DMS79 (cell line): ENCODE measurements at regions not wholly inside any gene's neighbourhood (a gene's known extent, or its start where the extent isn't known, plus 50 kb on each side); places are given as distances from the start of the nearest gene placed in this dataset.
A peak's percentile ranks its signal among the peaks of the same experiment; 100 is the strongest.

ENCODE experiments used
- DNase-seq: peaks from one replicate; lab custom pipeline; 2025; lab: John Stamatoyannopoulos, UW

DNA sequence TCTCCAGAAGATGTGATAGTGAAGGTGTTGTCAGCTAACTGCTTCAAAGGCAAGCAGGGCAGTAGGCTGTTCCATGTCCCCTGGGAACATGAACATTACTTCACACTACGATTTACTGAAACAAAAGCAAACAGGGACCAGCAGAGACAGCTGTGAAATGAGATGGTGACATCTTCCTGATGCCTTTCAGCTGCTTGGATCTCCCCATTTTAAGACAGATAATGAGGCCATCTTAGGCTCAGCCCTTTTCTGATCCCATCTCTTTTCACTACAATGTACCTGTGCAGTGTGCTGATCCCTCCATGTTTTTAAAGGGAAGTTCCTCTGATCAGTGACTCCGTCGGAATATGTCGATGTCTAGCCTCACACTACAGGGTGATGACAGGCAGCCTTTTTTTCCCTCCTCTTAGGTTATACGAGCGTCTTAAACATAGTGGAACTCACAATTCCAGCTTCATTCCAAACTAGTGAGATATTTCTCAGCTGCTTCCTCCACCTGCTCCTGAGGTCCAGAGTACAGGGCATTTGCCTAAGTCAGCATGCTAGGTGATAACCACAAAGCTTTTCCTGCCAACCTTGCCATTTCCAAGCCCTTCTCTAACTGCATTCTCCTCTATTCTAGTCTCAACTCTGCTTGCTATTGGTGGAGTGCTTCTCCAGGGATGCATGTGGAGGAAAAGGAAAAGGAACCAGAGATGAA, 87.6 kb upstream of the EGLN3 start:
- DNase-seq = no peak

DNA sequence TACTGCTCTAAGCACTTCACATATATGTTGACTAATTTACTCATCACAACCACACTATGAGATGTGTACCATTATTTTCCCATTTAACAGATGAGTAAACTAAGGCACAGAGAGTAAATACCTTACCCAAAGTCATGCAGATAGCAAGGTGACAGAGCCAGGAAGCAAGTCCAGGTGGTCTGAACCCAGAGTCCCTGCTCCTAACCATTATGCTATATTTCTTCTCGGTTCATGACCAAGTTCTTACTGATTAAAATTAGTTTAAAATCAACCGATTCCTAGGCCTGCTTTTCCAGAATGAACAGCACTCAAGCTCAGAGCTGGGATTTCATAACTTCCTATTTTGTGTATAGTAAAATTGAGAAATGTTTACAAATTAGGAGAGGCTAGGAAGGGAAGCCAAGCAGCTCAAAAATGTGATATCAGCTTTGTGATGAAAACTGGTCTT, 85.5 kb upstream of the EGLN3 start:
- no peak for DNase-seq

DNA sequence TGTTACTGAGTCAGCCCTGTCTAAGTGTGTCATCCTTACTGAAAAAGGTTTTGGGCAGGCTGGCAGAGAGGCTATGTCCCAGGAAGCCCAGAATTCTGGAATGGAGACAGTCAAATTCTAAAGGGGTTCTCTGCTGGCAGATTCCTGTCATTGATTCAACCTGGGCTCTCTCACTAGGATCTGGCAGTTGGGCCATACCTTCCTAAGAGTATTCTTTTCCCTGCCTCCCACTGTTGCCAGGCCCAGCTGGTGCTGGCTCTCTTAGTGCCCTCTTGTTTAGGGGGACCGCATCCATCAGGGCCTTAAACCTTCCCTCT, 85.0 kb upstream of the EGLN3 start:
- no peak for DNase-seq

DNA sequence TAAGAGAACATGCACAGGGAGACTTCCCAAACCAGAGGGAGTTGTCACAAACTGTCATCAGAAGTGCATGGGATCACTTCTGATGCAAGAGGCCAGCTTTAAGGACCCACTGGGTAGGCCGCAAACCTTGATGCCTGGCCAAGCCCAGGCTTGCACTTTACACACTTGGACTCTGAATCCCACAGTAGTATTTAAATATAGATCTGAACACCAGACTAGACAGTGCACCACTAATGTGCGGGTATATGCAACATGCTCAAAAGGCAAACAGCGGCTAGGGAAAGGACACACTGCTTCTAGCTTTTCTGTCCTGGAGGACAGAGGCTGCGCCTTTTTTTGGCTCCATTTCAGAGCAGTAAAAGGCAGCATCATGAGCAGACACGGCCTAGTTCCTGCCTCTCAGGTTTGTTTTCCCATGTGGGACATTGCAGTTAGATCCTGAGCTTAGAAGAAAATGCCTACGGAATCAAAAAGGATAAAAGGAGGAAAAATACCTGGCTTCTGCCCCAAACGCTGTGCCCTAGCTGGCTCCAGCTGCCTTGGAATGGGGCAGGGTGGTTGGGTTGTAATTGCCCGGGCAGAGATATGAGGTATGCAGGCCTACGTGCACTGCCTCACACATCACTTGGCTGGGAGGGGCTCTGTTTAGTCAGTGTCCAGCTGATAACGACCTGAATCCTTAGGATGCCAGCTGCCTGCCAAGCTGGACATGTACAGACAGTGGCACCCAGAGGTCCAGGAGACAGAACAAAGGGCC, 84.5 kb upstream of the EGLN3 start:
- DNase-seq = no peak

DNA sequence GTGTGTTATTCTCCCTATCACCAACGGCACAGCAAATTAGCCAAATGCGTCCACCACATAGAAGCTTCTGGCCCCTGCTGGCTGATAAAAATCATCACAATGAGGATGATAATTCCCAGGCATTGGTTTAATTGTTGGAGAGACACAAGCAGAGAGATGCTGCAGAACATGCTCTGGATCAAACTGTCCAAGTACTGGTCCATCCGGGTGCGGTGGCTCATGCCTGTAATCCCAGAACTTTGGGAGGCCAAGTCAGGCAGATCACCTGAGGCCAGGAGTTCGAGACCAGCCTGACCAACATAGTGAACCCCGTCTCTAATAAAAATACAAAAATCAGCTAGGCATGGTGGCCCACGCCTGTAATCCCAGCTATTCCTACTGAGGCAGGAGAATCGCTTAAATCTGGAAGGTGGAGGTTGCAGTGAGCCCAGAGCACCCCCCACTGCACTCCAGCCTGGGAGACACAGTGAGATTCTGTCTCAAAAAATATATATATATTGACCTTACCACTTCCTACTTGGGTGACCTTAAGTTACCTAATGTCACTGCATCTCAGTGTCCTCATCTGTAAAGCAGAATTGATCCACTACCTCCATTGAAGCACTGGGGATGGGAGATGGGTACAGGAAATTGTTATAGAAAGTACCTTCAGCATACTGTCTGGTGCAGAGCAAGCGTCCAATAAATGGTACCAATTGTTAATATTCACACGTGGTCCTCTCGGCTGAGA, 83.7 kb upstream of the EGLN3 start:
- DNase-seq = no peak

DNA sequence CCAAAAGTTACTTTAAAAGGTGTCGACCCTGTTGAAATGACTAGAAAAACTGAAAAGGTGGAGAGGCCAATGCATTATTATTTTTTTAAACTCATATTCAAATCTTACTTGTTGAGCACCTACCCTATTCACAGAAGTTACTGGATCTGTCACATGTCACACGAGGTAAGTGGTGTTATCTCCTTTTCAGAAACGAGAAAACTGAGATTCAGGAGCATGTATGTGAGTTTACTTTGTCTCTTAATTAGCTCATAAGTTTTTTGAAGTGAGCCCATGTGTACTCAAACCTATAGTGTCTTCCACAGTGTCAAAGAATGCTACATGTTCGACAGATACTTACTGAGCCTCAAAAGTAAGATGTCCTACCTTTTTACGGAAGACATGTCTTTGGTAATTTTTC, 81.8 kb upstream of the EGLN3 start:
- DNase-seq = no peak

DNA sequence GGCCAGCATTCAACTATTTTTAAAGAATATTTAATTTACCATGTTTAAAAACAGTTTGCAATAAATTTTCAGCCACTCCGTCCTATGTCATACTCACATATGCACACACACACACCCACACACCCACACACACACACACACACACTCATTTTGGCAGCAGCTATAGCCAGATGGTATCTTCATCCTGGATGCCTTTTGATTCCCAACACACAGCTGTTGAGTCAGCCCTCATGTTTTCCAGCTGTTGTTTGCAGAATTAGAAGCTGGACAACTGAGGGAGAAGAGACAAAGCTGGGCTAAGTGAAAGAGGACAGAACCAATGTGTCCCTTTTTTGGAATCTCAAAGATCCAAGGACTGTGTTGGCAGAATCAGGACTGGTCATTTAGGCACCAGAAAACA, 80.0 kb upstream of the EGLN3 start:
- DNase-seq = no peak

DNA sequence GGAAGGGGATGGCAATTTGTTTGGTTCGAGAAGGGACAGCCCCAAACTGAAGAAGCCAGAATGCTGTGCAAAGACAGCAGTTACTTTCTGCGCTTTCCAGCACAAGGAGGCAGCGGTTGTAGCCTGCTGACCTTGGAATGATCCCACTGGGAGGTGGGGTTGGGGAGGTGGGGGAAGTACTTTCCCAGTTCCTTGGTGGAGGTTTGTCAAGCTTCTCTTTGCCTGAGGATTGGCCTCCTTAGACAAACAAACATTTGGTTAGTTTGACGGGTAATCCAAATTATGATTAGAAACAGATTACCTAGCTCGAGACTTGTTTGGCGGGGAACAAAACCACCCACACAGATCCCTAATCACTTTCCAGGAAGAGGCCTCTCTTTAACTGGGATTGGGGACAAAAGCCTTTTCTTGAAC, 79.1 kb upstream of the EGLN3 start:
- no peak for DNase-seq

DNA sequence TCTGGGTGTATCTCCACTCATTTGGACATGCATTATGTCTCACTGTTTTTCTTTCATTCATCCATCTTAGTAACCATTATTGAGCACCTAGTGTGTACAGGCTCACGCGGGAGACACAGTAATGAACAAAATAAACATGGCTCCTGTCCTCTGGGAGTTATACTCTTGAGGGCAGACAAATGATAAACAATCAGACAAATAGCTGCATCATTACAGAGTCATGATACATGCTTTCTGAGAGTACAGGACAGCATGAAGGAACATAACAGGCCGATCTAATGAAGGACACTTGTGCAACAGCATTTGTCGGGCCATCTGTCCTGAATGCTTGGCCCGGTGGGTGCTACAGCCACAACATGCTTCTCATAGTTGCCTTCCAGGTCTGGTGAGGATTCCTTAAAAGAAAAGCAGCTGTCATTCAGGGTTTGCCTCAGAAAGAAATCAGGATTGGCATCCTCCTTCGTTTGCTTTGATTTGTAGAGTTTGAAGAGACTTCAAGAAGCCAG, 77.2 kb upstream of the EGLN3 start:
- no peak for DNase-seq

DNA sequence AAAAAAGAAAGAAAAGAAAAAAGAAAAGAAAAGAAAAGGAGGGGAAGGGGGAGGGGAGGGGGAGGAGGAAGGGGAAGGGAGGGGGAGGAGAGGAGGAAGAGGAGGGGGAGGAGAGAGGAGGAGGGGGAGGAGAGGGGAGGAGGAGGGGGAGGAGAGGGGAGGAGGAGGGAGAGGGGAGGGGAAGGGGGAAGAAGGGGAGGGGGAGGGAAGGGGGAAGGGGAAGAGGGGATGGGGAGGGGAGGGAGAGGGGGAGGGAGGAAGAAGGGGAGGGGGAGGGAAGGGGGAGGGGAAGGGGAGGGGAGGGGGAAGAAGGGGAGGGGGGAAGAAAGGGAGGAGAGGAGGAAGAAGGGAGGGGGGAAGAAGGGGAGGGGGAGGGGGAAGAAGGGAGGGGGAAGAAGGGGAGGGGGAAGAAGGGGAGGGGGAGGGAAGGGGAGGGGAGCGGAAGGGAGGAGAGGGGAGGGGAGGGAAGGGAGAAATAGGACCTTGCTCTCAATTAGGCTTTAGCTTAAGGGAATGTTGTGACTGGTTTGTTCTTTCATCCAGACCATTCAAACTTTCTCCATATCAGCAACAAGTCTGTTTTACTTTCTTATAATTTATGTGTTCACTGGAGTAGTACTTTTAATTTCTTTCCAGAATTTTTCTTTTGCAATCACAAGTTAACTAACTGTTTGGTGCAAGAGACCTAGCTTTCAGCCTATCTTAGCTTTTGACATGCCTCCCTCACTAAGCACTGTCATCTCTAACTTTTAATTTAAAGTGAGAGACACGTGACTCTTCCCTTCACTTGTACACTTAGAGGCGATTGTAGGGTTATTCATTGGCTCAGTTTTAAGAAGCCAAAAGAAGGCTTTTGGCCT, 76.5 kb upstream of the EGLN3 start:
- no peak for DNase-seq

DNA sequence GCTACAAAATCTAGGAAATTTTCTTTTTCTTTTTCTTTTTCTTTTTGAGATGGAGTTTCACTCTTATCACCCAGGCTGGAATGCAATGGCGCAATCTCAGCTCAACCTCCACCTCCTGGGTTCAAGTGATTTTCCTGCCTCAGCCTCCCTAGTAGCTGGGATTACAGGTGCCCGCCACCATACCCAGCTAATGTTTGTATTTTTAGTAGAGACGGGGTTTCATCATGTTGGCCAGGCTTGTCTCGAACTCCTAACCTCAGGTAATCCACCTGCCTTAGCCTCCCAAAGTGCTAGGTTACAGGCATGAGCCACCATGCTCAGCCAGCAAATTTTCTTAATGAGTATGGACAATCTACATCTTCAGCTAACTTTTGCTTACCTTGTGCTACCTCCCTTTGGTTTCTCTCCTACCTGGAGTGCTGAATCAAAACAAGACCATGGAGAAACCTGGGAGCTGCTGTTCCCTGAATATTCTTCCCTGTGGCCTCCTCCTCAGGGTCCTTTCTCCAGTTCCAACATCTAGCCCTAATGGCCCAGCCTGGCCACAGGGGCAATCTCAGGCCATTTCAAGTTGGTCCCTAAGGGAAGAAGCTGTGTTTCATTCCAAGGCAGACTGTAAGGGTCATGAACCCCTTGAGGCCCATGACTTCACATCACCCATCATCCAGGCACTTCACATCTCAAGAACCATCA, 74.6 kb upstream of the EGLN3 start:
- DNase-seq = no peak

DNA sequence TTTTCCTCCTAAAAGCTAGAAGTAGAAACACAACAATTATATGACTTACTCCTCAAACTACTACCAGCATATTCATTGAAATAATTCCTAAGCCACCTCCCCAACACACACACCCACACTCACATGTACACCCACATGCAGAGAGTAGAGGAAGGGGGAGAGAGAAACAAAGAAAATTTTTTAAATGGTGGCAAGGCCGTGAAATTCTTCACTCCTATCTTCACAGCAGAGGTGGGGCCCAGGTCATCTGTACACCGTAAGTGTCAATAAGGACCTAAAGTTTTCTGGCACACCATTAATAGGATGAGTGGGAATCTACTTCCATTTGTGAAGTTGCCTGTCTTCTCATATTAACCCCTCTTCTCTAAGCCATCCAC, 73.9 kb upstream of the EGLN3 start:
- DNase-seq = no peak

DNA sequence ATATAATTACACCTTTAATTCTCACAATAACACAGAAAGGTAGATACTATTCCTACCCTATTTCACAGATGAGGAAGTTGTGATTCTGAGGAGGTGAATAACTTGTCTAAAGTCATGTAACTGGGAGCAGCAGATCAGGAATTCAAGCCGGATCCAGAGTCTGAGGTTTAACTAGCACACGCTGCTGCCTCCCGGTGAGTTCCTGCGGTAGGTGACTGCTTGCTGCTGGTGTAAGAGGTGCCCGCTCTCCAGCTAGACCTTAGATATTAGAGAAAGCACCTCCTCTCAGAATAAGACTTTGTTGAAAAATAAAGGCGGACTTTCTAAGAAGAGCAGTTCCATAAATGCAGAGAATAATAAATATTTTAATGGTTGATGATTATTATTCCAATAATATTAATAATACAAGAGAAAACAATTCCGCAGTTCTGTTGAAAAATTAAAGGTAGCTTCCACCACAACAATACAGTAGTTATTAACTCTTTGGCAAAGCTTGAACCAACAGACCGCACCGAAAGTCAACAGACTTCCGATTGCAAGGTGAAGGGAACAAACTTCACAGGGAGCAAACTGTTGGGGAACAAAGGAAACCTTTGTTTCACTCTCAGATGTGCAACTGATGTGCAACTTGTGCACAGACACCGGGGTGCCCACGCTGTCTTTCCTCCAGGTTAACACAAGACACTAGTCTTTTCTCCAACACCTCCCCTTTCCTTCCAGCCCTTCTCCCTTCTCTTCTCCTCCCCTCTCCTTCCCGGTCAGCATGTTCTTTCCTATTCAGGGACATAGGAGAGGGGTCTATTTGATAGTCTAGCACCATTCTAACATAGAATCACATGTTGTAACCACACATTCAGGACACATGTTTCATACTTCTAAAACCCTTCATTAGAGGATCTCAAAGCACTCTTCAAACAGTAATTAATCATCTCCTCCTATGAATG, 73.2 kb upstream of the EGLN3 start:
- no peak for DNase-seq

DNA sequence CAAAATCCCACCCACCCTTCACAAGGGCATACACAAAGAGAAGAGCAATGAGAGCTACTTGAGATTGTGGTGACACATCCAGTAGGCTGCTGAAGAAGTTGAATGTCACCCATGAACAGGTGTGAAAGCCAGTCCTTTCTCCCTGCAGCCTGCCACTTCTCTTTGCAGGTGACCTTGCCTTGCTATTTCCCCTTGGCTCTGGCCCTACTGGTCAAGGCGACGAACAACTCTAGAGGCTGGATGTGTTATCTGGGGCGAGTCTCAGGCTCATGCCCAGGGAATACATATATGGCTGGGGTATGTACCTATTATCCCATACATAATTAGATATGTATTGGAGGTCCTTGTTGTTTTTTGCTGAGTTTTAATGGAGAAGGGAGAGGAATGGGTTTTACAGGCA, 70.2 kb upstream of the EGLN3 start:
- peak; percentile 63 for DNase-seq

DNA sequence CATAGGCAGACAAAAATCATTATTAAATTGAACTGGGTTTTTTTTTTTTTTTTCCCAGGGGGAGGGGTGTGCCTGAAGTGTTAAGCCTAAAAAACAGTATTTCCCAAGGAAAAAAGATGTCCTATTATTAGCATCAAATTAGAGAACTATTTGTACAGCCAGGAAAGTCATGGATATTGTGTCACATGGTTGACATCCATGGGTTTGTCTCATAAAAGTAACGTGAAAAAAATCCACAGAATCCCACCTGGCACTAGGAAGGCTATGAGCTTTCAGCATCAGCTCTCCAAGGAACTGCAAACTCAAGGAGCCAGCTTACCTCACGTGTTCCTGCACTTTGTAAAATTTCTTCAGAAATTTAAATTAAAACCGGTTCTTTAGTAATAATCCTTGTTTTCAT, 69.1 kb upstream of the EGLN3 start:
- DNase-seq = no peak

DNA sequence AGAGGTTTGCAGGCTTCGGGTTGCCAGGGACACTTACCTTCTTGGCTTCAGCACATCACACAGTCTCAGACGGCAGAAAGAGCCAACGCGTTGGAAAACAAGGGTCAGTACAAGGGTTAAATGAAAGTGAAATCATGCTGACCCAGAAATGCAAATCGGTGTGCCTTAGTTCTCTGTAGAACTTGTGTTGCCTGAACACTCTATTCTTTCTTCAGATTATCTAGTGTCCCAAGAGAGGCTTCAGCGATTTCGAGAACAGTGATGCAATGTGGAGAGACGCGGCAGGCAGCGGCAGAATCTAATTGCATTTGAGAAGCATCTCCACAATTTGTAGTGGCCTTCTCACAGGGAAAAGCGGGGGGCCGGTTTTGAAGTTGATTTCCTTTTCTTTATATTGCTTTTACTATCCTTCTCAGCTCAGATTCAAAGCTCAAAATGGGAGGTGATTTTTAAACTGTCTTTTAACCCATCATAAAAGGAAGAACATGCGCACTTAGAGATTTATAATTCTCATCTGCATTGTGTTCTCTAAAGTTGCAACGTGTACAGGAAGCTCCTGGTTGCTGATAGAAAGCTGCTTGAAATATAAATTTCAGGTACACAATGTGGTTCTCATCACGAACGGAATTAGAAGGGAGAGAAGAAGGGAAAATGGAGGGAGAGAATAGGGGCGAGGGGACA, 67.8 kb upstream of the EGLN3 start:
- DNase-seq = peak; percentile 86

DNA sequence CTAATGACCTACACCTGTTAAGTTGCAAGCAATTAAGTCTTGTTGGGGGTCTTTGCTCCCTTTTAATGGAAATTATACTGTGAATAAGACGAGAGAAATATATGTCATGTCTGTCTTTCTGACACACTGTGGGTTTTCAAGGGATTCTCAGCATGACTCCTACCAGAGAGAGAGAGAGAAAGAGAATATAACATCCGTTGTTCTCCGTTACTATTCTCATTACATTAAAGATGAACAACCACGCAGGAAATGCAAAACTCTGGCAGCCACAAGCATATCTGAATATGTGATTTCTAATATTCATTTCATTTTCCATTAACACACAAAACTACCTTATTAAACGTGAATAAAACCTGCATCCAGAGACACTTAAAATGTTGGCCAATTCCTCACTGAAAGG, 67.3 kb upstream of the EGLN3 start:
- DNase-seq = peak; percentile 56

DNA sequence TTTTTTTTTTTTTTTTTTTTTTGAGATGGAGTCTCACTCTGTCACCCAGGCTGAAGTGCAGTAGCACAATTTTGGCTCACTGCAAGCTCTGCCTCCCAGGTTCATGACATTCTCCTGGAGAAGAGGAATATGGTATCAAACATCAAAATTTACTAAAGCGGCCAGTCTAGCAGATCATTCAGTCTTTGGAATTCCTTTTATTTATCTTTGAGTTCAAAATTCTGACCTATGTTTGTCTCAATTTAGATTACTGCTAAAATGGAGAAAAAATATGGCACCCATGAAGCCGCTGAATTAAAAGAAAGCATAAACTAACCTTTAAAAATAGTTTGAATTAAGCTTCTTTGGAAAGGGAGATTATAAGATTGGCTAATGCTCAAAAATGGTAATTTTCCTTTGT, 64.5 kb upstream of the EGLN3 start:
- DNase-seq = no peak

DNA sequence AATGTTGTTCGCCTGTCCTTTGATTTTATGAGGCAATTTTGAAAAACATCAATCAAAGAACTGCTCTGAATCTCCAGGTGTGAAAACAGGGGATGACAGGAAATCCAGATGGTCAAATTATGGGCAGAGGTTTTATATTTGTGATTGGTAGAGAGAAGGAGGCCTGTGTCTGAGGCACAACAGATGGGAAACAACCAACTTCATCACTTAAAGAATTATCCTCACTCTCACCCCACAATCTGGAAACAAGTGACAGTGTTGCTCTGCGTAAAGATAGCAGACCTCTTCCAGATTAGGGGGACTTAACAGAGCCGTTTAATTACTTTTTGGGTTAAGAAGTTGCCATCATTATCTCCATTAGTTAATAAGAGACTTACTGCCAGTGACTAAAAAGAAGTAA, 64.1 kb upstream of the EGLN3 start:
- DNase-seq = no peak

DNA sequence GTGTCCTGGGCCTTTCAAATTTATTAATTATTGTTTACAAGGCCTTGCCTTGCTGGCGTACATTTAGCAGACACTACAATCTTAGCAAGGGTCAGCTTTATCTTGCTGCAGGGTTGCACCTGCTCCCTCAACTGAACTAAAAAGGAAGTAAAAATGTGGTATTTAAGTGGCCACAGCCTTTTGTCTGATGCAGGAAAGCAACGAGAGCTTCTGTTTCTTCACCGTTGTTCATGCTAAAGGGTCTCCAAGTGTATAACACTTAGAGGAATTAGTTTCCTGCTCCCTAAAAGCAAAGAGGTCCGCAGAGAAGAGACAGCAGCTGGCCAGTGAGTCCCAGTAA, 62.8 kb upstream of the EGLN3 start:
- peak; percentile 93 for DNase-seq
